ENCODE measurements at regions not wholly inside any gene's neighbourhood (a gene's known extent, or its start where the extent isn't known, plus 50 kb on each side); places are given as distances from the start of the nearest gene placed in this dataset.
"Not testable (repeated sequence)": the region's sequence is repeated elsewhere in the genome, so short reads cannot be mapped to it uniquely, and the experiment has no call there.

GRCh38 chrX:140447150-140447549 lies 57.7 kb downstream of the SOX3 start:
- Histone ChIP-seq H3K27me3 (ENCODE audit: control insufficient read depth, insufficient read depth, low read length) (no peaks in the 10 kb centered on the region), H3K27ac (ENCODE audit: low read depth, low read length) (no peak overlapping the region), H3K4me3 (ENCODE audit: low read length) (no peak overlapping the region), H3K9ac (ENCODE audit: low read length) (no peak overlapping the region), H3K4me1 (ENCODE audit: control insufficient read depth, insufficient read depth, low read length) (no peaks in the 10 kb centered on the region), H3K36me3 (ENCODE audit: control insufficient read depth, insufficient read depth, low read length) (no peaks in the 10 kb centered on the region)

- Histone ChIP-seq H3K4me1 (ENCODE audit: control insufficient read depth, insufficient read depth, low read length) (no peaks in the 10 kb centered on the region), H3K36me3 (ENCODE audit: control insufficient read depth, insufficient read depth, low read length) (no peaks in the 10 kb centered on the region), H3K4me3 (ENCODE audit: low read length) (no peak overlapping the region), H3K9ac (ENCODE audit: low read length) (no peak overlapping the region), H3K27me3 (ENCODE audit: control insufficient read depth, insufficient read depth, low read length) (no peaks in the 10 kb centered on the region), H3K27ac (ENCODE audit: low read depth, low read length) (no peak overlapping the region)
Measured at GRCh38 chrX:140440876-140441275, 64.0 kb downstream of the SOX3 start.

GRCh38 chrX:140439476-140439875 lies 65.4 kb downstream of the SOX3 start:
- Histone ChIP-seq H3K36me3 (ENCODE audit: control insufficient read depth, insufficient read depth, low read length) (no peaks in the 10 kb centered on the region), H3K4me3 (ENCODE audit: low read length) (no peak overlapping the region), H3K27me3 (ENCODE audit: control insufficient read depth, insufficient read depth, low read length) (no peaks in the 10 kb centered on the region), H3K4me1 (ENCODE audit: control insufficient read depth, insufficient read depth, low read length) (no peaks in the 10 kb centered on the region), H3K27ac (ENCODE audit: low read depth, low read length) (no peak overlapping the region), H3K9ac (ENCODE audit: low read length) (no peak overlapping the region)

- no peaks in the 10 kb centered on the region for H3K27me3 ChIP-seq (ENCODE audit: control insufficient read depth, insufficient read depth, low read length)
Measured at GRCh38 chrX:140434347-140434746, 70.5 kb downstream of the SOX3 start.

GRCh38 chrX:140433582-140433981 lies 71.3 kb downstream of the SOX3 start:
- Histone ChIP-seq H3K4me1 (ENCODE audit: control insufficient read depth, insufficient read depth, low read length) (no peaks in the 10 kb centered on the region), H3K27ac (ENCODE audit: low read depth, low read length) (no peak overlapping the region), H3K36me3 (ENCODE audit: control insufficient read depth, insufficient read depth, low read length) (no peaks in the 10 kb centered on the region), H3K27me3 (ENCODE audit: control insufficient read depth, insufficient read depth, low read length) (no peaks in the 10 kb centered on the region), H3K9ac (ENCODE audit: low read length) (no peak overlapping the region), H3K4me3 (ENCODE audit: low read length) (no peak overlapping the region)

More at GRCh38 chrX:140434347-140434746, 70.5 kb downstream of the SOX3 start:
- Histone ChIP-seq H3K4me3 (ENCODE audit: low read length) (no peak overlapping the region), H3K4me1 (ENCODE audit: control insufficient read depth, insufficient read depth, low read length) (no peaks in the 10 kb centered on the region), H3K27ac (ENCODE audit: low read depth, low read length) (no peak overlapping the region), H3K36me3 (ENCODE audit: control insufficient read depth, insufficient read depth, low read length) (no peaks in the 10 kb centered on the region), H3K9ac (ENCODE audit: low read length) (no peak overlapping the region)

- H3K36me3 ChIP-seq (ENCODE audit: control insufficient read depth, insufficient read depth, low read length): no peaks in the 10 kb centered on the region
- H3K27me3 ChIP-seq (ENCODE audit: control insufficient read depth, insufficient read depth, low read length): no peaks in the 10 kb centered on the region
- no peak overlapping the region for H3K9ac ChIP-seq (ENCODE audit: low read length)
- H3K4me1 ChIP-seq (ENCODE audit: control insufficient read depth, insufficient read depth, low read length): no peaks in the 10 kb centered on the region
- H3K4me3 ChIP-seq (ENCODE audit: low read length): no peak overlapping the region
- no peak overlapping the region for H3K27ac ChIP-seq (ENCODE audit: low read depth, low read length)
Measured at GRCh38 chrX:140432346-140433175, 72.3 kb downstream of the SOX3 start.

- Histone ChIP-seq H3K9ac (ENCODE audit: low read length) (no peak overlapping the region), H3K4me1 (ENCODE audit: control insufficient read depth, insufficient read depth, low read length) (no peaks in the 10 kb centered on the region), H3K4me3 (ENCODE audit: low read length) (no peak overlapping the region), H3K36me3 (ENCODE audit: control insufficient read depth, insufficient read depth, low read length) (no peaks in the 10 kb centered on the region), H3K27ac (ENCODE audit: low read depth, low read length) (no peak overlapping the region), H3K27me3 (ENCODE audit: control insufficient read depth, insufficient read depth, low read length) (no peaks in the 10 kb centered on the region)
Measured at GRCh38 chrX:140431521-140431920, 73.3 kb downstream of the SOX3 start.

- H3K36me3 ChIP-seq (ENCODE audit: control insufficient read depth, insufficient read depth, low read length): no peaks in the 10 kb centered on the region
- H3K27me3 ChIP-seq (ENCODE audit: control insufficient read depth, insufficient read depth, low read length): no peaks in the 10 kb centered on the region
- no peak overlapping the region for H3K4me3 ChIP-seq (ENCODE audit: low read length)
- no peak overlapping the region for H3K9ac ChIP-seq (ENCODE audit: low read length)
- no peak overlapping the region for H3K27ac ChIP-seq (ENCODE audit: low read depth, low read length)
- H3K4me1 ChIP-seq (ENCODE audit: control insufficient read depth, insufficient read depth, low read length): no peaks in the 10 kb centered on the region
Measured at GRCh38 chrX:140425712-140426395, 79.0 kb downstream of the SOX3 start.

- no peaks in the 10 kb centered on the region for H3K36me3 ChIP-seq (ENCODE audit: control insufficient read depth, insufficient read depth, low read length)
Measured at GRCh38 chrX:140422501-140422900, 82.4 kb downstream of the SOX3 start.

GRCh38 chrX:140402131-140402530 lies 102.7 kb downstream of the SOX3 start:
- not testable (repeated sequence) for H3K27ac ChIP-seq (ENCODE audit: low read depth, low read length); H3K4me3 ChIP-seq (ENCODE audit: low read length); H3K27me3 ChIP-seq (ENCODE audit: control insufficient read depth, insufficient read depth, low read length); H3K4me1 ChIP-seq (ENCODE audit: control insufficient read depth, insufficient read depth, low read length); H3K9ac ChIP-seq (ENCODE audit: low read length); H3K36me3 ChIP-seq (ENCODE audit: control insufficient read depth, insufficient read depth, low read length)

More at GRCh38 chrX:140422501-140422900, 82.4 kb downstream of the SOX3 start:
- Histone ChIP-seq H3K27me3 (ENCODE audit: control insufficient read depth, insufficient read depth, low read length) (no peaks in the 10 kb centered on the region), H3K4me1 (ENCODE audit: control insufficient read depth, insufficient read depth, low read length) (no peaks in the 10 kb centered on the region), H3K27ac (ENCODE audit: low read depth, low read length) (no peak overlapping the region), H3K9ac (ENCODE audit: low read length) (no peak overlapping the region), H3K4me3 (ENCODE audit: low read length) (no peak overlapping the region)

GRCh38 chrX:140396326-140396725 lies 108.5 kb downstream of the SOX3 start:
- not testable (repeated sequence) for H3K4me1 ChIP-seq (ENCODE audit: control insufficient read depth, insufficient read depth, low read length)

GRCh38 chrX:140393507-140393906 lies 111.4 kb downstream of the SOX3 start:
- H3K4me1 ChIP-seq (ENCODE audit: control insufficient read depth, insufficient read depth, low read length): no peaks in the 10 kb centered on the region
- no peak overlapping the region for H3K4me3 ChIP-seq (ENCODE audit: low read length)
- no peak overlapping the region for H3K9ac ChIP-seq (ENCODE audit: low read length)
- H3K27ac ChIP-seq (ENCODE audit: low read depth, low read length): no peak overlapping the region
- no peaks in the 10 kb centered on the region for H3K36me3 ChIP-seq (ENCODE audit: control insufficient read depth, insufficient read depth, low read length)
- no peaks in the 10 kb centered on the region for H3K27me3 ChIP-seq (ENCODE audit: control insufficient read depth, insufficient read depth, low read length)

More at GRCh38 chrX:140396326-140396725, 108.5 kb downstream of the SOX3 start:
- not testable (repeated sequence) for H3K27ac ChIP-seq (ENCODE audit: low read depth, low read length); H3K36me3 ChIP-seq (ENCODE audit: control insufficient read depth, insufficient read depth, low read length); H3K4me3 ChIP-seq (ENCODE audit: low read length); H3K9ac ChIP-seq (ENCODE audit: low read length); H3K27me3 ChIP-seq (ENCODE audit: control insufficient read depth, insufficient read depth, low read length)

GRCh38 chrX:140391313-140391712 lies 113.6 kb downstream of the SOX3 start:
- Histone ChIP-seq H3K4me1 (ENCODE audit: control insufficient read depth, insufficient read depth, low read length) (no peaks in the 10 kb centered on the region), H3K27me3 (ENCODE audit: control insufficient read depth, insufficient read depth, low read length) (no peaks in the 10 kb centered on the region), H3K36me3 (ENCODE audit: control insufficient read depth, insufficient read depth, low read length) (no peaks in the 10 kb centered on the region), H3K4me3 (ENCODE audit: low read length) (no peak overlapping the region), H3K27ac (ENCODE audit: low read depth, low read length) (no peak overlapping the region), H3K9ac (ENCODE audit: low read length) (no peak overlapping the region)
